Activated gamma-delta T cell (primary cell): ENCODE measurements at regions not wholly inside any gene's neighbourhood (a gene's known extent, or its start where the extent isn't known, plus 50 kb on each side); places are given as distances from the start of the nearest gene placed in this dataset.

ENCODE experiments used
- DNase-seq: peaks from one replicate; lab custom pipeline; 2025; lab: John Stamatoyannopoulos, UW

DNA sequence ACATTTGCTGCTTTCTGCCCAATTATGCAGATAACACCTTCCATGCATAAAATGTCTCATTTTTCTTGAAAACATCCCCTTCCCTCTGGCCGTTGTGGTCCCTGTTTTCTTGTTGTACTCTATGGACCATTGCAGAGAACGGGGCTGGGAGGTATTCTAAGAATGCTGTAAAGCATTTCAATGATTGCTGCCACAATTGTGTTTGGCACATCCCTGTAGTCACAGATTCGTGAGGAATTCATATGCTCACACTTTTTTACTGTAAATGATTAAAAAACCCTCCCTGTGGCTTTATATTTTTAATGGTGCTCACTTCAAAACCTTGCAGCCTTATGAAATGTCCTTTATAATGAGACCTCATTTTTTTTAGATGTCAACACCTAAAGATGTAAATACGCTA lies 207.2 kb upstream of the GBE1 start:
- no peak for DNase-seq

DNA sequence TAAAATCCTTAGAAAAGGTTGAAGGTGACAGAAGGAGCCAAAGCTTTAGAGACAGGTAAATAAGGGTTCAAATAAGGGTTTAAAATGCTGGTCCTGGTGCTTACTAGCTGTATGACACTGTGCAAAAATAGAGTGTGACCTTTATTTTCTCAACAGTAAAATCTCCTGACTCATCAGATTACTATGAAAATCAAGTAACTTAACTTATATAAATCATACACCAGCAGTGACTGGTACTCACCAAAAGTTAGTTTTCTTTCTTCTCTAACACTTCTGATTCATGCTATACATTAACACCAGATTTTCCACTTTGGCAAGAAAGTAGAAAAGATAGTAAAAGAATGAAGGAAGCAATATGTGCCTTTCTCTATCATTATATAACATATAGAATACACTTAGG lies 205.9 kb upstream of the GBE1 start:
- no peak for DNase-seq

DNA sequence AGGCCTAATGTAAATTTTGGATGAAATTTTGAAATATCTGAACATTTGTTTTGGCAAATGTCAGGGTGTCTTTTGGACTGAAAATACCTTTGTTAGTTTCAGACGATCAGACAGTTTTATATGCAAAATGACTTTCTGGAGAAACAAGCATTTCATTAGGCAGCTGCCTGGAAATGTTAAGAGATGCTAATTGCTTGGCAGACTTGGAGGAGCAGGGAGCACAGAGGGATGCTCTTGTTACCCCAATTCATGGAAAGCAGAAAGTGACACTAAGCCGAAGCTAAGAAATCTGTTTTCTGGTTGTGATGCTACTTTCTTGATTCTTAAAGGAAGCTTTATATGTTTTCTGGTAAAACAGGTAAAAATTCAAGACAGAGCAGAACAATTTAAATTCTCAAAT lies 204.3 kb upstream of the GBE1 start:
- no peak for DNase-seq

DNA sequence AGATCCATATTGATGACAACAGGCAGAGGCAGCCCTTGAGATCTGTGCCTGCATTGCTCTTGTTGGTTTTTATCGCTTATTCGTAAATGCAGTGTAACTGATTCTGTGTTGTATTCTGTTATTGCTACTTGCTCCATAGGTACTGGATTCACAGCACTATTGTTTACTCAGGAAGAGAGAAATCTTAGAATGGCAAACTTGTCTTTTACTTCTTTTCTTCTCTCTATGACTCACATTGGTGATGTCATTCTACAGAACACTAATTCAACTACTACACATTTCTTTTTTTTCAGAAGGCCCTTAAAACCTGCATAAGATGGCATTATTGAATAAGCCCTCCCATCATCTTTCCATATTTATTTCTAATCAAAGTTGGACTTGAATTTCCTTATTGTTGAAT lies 201.0 kb upstream of the GBE1 start:
- no peak for DNase-seq

DNA sequence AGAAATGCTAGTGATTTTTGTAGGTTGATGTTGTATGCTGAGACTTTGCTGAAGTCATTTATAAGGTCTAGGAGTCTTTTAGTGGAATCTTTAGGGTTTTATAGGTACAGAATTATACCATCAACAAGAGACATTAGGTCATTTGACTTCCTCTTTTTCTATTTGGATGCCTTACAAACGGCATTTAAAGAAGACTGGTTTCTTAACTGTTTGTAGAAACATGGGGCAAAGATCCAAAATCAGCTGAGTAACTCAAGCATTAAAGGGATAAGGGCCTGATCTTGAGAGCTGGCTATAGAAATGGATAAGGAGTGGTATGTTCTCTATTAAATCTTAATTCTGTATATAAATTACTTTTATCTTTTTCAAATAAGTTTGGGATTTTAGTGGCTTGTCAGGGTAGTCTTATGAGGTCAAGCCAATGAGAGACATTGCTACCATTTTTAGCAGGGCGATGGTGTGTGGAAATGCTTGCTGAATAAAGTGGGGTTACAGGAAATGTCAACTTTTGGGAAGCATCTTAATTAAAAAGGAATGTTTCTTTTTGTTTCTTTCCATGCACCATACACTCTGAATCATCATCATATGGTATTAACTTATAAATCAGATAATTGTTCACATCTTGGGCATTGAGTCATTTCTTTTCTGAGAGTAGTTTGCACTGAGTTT lies 197.7 kb upstream of the GBE1 start:
- DNase-seq: no peak

DNA sequence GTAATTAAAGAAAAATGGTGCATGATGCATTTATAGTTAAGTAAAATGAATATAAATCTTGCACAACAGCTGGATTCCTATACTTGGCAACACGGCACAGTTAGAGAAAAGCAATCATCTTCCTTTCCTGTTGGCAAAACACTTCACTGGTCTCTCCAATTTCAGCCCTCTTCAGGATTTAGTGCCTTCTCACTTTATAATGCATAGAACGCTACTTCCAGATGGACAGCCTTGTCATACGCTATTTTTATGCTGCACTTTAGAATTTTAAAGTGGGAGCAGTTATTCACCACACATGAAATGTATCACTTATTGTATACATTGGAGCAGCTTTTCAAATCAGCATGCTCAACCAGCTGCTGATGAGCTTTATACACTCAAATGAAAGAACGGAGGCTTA lies 194.4 kb upstream of the GBE1 start:
- DNase-seq: no peak

DNA sequence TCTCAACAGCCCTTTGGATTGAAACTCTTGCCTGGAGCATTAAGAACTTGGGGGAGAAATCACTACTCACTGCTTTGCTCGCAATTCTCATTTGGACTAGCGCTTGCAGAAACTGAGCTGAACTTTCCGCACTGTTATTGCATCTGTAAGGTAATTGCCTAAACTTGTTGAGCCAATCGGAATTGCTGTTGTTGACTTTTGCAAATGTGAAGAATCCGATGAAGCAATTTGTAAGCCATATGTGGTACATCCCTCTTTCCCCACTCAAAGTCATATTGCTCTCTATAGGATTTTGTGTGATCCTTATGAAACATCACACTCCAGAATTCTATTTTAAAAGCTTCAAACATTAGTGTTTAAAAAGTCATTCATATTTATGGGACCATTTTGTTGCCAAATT lies 191.7 kb upstream of the GBE1 start:
- no peak for DNase-seq

DNA sequence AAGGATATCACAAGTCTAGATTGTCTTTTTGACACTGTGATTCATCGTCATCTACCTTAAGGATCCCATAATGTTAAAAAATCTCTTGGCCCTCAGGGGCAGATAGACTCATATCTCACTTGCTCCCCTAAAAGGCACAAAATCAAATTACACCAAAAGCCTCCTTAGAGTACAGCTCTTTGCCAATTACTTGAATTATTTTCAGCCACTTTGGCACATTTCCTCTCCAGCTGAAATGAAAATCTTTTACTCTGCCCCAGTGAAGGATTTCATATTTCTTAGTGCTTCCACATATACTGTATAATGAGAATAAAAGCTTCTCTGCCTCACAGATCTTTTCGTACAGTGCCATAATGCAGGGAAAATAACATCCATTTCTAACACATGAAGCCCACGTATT lies 190.7 kb upstream of the GBE1 start:
- no peak for DNase-seq

DNA sequence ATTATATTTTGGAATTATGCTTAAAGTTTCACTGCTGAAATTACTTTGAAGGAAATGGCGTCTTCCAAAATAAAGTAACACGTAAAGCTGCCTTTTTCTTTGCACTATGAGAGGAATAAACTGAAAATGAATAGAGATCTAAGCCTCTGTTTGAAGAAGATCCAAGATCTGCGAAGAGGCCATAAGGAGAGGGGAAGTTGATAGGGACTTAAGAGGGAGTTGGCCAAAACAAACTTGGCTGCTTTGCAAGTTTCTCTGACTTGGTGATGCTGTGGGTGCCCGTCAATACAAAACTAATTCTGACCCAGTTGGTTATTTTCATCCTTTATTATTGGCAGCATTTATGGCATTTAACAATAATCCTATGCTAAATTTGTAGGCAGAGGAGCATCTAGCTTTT lies 190.2 kb upstream of the GBE1 start:
- no peak for DNase-seq

DNA sequence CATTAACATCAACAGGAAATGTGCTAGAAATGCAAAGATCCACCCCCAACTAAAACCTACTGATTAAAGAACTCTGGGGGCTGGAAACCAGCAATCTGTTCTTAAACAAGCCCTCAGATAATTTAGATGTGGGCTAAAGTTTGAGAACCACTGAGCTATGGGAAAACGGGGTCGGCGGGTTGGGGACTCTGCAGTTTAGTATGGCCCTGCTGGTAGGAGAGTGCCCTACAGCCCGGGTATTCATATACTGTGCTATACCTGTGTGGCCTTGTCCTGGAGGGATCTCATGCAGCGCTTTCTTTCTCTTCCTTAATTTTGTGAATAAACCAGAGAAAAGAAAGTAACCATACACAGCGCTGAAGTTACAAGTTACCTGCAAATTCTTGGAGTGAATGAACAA lies 189.7 kb upstream of the GBE1 start:
- no peak for DNase-seq

DNA sequence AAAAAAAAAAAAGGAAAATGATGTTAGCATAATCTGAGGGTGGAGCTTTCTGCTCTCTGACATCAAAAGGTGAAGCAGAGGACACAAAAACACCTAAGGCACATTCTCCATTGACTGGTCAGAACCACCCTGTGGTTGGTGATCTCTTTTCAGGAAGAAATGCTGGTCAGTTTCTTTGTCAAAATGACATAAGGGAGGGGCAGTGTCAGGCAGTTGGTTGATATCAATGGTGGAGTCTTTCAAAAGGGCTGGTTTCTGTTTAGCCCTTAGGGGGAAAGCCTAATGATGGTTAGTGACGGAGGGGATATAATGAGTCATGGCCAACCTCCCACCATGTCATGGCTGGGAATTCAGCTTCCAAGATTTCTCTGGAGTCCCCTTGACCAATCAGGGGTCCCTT lies 185.9 kb upstream of the GBE1 start:
- DNase-seq: no peak

DNA sequence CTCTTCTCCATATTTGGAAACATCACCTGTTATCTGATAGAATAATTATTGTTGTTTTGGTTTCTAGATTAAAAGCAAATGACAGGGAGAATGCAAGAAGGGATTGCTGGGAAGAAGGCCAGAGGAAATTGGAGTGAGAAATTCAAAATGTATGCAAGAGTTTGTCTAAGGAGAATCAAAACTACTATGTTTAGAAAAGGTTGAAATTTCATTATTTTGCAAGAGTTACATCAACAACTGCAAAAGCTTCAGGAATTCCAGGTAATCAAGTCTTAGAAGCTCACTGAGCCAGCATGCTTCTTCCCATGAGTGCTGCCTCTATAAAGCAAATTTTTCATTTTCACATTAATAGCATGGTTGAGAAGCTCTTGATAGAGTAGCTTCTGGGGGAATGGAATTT lies 177.2 kb upstream of the GBE1 start:
- DNase-seq: no peak

DNA sequence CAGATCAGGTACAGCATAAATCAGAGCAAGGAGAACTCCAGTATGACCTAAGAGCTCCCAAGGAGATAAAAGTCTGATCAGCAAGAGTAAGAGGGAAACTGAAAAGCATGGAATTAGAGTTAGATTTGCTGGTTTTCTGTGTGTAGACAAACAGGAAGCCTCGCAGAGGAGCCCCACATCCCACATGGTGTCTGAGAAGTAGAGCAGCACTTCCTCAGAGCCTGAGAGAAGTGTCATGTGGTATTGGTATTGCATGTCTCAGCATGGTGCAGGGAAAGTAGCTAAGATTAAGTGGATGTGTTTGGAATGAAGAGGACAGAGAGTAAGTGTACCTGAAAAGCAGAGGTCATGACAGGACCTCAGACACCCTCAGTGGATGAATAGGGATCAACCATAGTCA lies 175.4 kb upstream of the GBE1 start:
- no peak for DNase-seq

DNA sequence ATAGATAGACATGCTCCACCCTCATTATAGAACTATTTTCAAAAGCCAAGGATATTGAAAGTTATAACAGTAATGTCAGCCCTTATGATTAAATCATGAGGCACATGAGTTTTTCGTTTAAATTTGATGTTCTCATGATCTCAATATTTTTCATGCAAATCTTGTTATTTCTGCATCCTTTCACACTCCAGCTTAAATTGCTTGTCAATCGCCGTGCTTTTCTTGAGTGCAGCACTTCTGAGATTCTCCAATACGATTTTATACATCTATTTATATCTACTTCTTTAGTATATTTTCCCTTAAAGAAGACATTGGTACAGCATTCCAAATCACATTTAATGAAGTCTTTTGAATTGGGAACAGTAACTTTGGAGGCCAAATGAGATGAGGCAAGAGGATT lies 171.2 kb upstream of the GBE1 start:
- no peak for DNase-seq

DNA sequence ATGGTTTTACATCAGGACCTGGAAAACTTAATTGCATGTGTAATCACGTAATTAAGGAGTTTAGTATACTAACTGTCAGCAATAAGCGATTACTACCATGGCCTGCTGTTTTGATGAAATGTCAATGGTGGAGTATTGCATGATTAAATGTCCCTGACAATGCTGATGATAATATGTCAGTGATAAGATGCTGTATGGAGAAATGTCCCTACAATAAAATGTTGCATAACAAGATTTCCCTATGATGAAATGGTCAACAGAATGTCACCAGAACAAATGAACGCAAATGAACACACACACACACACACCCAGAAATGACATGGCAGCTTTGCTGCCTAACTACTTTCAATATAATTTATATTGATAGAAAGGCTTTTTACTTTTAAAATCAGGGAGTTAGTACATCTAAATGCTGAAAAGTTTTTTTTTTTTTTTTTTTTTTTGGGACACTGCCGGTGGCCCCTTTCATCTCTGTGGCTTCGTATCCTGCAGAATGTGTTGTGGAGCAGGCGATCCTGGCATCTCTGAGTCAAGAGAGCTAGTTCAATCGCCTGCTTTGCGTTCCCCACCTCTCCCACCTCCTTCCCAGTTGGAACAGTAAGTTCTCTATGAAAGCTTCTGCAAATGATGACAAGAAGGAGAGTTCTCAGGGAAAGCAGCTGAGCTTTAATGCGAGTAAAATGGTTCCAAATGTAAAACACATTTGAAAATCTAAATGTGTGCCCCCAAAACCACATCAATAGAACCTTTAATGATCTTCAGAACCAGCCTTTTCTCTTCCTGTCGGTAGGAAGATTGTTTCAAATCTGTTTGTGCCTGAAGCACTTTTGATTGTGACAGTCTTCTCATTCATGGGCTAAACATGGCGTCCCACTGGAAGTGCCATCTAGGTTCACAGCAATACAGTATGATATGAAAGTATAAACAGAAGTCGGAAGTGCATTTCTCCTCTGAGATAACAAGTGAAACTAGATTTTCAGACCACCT lies 170.1 kb upstream of the GBE1 start:
- no peak for DNase-seq

DNA sequence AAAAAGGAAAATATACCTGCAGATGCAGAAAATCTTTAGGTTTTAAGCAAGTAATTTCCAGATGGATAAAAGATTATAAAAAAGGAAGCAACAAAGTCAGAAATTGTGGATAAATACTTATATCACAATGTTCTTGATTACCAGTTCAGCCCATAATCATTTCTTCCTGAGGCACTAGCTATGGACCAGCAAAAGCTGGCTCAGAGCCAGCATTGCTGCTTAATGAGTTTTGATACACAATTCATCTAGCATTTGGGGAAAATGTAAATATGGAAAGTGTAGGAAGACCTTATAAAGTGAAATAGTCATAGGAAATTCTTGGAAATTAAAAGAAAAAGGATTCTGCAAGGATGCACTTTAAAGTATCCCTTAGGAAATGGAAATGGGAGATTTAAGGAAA lies 168.3 kb upstream of the GBE1 start:
- DNase-seq: no peak

DNA sequence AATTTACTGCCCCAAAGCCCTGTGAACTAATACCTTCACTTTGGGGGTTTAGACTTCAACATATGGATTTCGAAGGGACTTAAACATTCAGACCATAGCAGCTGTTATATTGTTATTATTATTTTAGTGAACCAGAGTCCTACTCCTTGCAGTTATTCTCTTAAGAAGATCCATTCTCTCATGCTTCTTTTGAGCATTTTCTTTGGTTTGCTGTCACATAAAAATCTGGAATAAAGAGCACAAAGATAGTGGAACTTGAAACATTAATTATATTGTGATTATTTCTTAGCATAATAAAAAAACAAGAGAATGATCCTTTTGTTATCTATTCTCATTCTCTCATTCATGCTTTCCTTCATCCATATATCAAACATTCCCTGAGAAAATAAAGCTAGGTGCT lies 166.4 kb upstream of the GBE1 start:
- DNase-seq: no peak

DNA sequence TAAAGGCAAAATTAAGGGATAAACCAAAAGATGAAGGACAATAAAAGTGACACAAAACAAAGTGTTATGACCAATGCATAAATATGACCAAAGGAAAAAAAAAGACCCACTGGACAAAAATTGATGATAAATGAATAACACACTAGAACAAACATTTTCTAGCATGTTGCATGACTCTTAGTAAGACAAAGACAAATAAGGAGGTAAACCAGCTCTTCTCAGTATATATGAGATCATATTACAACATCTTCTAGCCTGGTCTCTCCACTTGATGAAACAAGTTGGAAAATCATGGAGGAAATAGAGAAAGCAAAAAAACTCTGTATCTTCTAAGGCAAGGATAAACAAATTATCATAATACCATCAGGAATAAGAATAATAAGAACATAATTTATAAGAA lies 163.9 kb upstream of the GBE1 start:
- DNase-seq: no peak

DNA sequence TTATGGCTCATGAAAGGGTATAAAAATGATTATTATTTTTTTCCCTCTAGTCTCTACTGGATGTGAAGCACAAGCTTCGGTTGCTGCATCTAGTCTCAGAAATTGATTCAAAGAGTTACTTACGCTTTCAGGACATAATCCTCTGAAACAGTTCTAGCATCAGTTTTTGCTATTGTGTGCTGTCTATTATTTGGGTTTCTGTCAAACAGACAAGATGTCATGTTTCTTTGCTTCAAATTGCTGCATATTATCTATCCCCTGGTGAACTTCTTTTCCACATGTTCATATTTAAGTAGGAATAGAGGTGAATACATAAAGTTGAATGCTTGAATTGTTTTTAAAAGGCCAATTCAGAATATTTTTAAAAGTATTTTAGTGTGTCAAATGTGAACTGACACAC lies 161.6 kb upstream of the GBE1 start:
- no peak for DNase-seq

DNA sequence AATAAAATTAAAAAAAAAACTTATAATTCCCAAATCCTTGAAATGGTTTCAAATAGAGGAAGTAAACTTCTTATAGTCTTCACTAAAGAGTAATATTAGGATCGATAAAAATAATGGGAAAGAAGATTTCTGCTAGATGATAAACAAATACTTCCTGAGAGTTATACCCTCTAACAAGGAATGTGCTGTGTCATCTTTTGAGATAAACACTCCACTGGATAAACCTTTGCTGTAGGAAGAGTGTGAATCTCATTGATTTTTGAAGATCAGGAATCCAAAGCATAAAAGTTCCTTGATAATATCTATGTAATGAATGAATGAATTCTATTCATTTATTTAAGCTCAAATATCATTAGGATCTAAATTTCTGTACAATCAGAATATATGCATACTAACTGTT lies 161.0 kb upstream of the GBE1 start:
- DNase-seq: no peak

DNA sequence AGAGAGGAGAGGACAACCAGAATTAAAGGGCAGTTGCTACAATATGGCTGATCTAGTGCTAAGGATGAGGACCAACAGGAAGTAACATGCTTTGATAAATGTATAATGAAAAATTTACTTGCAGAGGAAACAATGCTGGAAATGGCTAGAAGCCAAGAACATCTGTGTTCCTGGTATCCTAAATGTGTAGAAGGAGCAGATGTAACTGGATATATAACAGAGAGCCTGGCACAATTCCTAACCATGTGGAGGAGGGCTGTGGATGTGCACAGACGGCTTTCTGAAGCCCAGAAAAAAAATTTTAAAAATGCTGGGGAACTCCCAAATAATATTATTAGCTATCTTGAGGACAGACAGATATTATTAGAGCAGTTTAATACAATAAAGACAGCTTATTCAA lies 159.4 kb upstream of the GBE1 start:
- no peak for DNase-seq

DNA sequence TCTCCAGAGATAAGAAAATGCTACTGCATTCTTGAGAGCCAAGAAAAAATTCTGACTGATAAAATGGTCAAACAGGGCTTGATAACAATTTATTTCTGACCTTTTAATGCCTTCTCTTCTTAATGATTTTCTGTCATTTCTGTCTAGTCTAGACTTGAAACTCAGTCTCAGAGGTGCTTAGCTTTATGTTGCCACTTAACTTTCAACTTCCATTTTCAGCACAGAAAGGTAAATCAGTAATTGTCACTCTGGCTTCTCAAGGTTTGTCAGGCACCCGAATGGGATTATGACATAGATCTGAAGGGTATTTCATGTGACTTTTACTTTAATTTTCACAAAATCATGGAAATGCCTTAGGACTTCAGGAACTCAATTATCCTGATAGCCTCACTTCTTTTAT lies 155.4 kb upstream of the GBE1 start:
- DNase-seq: no peak

DNA sequence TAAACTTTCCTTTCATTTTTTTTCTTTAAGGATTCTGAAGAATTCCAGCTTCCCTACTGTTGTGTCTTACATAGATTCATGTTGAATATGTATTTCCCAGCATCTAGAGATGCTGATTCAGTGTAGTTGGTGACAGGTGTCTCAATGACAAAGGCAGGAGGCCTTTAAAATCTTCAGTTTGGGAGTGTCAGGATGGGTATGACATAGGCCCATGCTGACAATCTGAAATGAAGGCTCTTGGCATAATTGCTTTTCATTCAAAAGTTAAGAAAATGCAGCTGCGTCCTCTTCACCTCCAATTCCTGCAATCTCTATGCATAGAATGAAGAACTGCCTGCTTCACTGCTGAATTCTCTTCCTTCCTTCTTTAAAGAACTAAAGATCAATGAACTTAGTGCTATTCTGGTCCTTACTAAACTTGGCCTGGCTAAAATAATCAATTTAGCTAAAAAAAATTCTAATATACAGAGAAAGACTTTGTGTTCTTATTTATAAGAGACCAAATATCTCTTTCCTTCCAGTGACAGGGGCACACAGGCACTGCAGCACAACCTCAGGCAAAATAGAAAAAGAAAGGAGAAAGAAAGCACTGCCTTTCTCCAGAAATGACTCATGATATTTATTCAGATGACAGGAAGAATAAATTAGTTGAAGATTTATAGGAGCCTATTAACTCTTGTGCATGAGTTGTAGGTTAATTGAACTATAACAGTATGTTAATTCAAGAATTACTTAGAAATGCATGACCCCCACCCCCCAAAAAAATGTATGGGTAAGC lies 152.6 kb upstream of the GBE1 start:
- DNase-seq: no peak
